Upper lobe of left lung (tissue), 6 donors: ENCODE measurements at regions not wholly inside any gene's neighbourhood (a gene's known extent, or its start where the extent isn't known, plus 50 kb on each side); places are given as distances from the start of the nearest gene placed in this dataset.

Experiments
- ATAC-seq, 2 donors: fragments of 200-7000 bp; cut with Tn5 transposase; one replicate each; pipeline ENCODE4 v1.9.1; 2022; ENCODE audit warnings: mild to moderate bottlenecking in 2 of 2, moderate library complexity in 2 of 2; ENCODE audit not compliant: low FRiP score in 2 of 2
- DNase-seq, 2 donors: peaks; one replicate each; pipeline ENCODE4 v3.0.0-alpha.2; 2019 to 2020
- H3K27ac ChIP-seq, 4 donors: fragments of 200-600 bp; sonication (generic); one replicate each; pipeline ENCODE4 v1.5.1; 2016 to 2019
- H3K27me3 ChIP-seq, 4 donors: fragments of 200-600 bp; sonication (generic); one replicate each; pipeline ENCODE4 v1.5.1; 2017 to 2019
- H3K36me3 ChIP-seq, 4 donors: fragments of 200-600 bp; sonication (generic); one replicate each; pipeline ENCODE4 v1.5.1; 2016 to 2019
- H3K4me1 ChIP-seq, 4 donors: fragments of 200-600 bp; sonication (generic); one replicate each; pipeline ENCODE4 v1.5.1; 2018 to 2019
- H3K4me3 ChIP-seq, 4 donors: fragments of 200-600 bp; sonication (generic); one replicate each; pipeline ENCODE4 v1.5.1; 2017 to 2019; ENCODE audit warnings: mild to moderate bottlenecking in 2 of 4, moderate library complexity in 1 of 4
- H3K9me3 ChIP-seq, 4 donors: fragments of 200-600 bp; sonication (generic); one replicate each; pipeline ENCODE4 v1.5.1; 2018 to 2019
- EP300 ChIP-seq, 4 donors: sonication (generic); formaldehyde crosslinking; IDR thresholded peaks; one replicate each; pipeline ENCODE4 v1.5.1; 2017; ENCODE audit warnings: antibody characterized with exemption in 4 of 4, control low read depth in 2 of 4
- POLR2A ChIP-seq, 4 donors: fragments of 450-650 bp; IDR thresholded peaks; one replicate each; pipeline ENCODE4 v1.5.1; 2016 to 2017; ENCODE audit warnings: antibody characterized with exemption in 4 of 4, mild to moderate bottlenecking in 2 of 4
- POLR2AphosphoS5 ChIP-seq, 2 donors: sonication (generic); formaldehyde crosslinking; IDR thresholded peaks; one replicate each; pipeline ENCODE4 v1.5.1; 2017; ENCODE audit warnings: antibody characterized with exemption in 2 of 2
- WGBS, 2 donors: methylation state at CpG; one replicate each; pipeline ENCODE4 v1.1.5; 2017 to 2018; 5-methylcytosine and 5-hydroxymethylcytosine counted together
- TF ChIP-seq, protein P1 (sequence below), 6 experiments: fragments of 450-650 bp in 4 of 6; fragments of 200-600 bp in 2 of 6; sonication (generic) in 2 of 6; IDR thresholded peaks; one replicate each; pipeline ENCODE4 v1.5.1; 2016 to 2019; ENCODE audit warnings: antibody characterized with exemption in 6 of 6
- donor health status: DM: no; HTN: no; CAD: no; lungs with moderate emphysema.
- donor health status: DM: no; HTN: yes; CAD: no; lungs with severe emphysema.

DNA sequence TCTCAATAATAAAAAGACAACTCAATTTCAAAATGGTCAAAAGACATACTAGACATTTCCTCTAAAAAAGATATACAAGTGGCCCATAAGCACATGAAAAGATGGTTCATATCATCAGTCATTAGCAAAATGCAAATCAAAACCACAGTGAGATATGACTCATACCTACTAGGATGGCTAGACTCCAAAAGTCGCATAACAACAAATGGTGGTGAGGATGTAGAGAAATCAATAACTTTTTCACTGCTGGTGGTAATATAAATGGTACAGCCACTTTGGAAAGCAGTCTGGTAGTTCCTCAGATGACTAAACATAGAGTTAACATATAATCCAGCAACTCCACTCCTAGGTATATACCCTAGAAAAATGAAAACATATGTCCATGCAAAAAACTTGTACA lies 242.3 kb upstream of the NOL4 start:
- no peak overlapping the region for H3K27ac ChIP-seq
- H3K27me3 ChIP-seq = no peaks in the 10 kb centered on the region
- WGBS, 2 donors = 84% methylated on average over 1 of the region's 1 CpG
- no peak for DNase-seq
- no peak overlapping the region for H3K4me3 ChIP-seq
- no peaks in the 10 kb centered on the region for H3K36me3 ChIP-seq
- H3K4me1 ChIP-seq = no peaks in the 10 kb centered on the region
- TF ChIP-seq POLR2AphosphoS5 (IDR thresholded peaks at IDR 0.05) (no peak), POLR2A (IDR thresholded peaks at IDR 0.05) (no peak), EP300 (IDR thresholded peaks at IDR 0.05) (no peak)
- TF ChIP-seq, protein P1, sequence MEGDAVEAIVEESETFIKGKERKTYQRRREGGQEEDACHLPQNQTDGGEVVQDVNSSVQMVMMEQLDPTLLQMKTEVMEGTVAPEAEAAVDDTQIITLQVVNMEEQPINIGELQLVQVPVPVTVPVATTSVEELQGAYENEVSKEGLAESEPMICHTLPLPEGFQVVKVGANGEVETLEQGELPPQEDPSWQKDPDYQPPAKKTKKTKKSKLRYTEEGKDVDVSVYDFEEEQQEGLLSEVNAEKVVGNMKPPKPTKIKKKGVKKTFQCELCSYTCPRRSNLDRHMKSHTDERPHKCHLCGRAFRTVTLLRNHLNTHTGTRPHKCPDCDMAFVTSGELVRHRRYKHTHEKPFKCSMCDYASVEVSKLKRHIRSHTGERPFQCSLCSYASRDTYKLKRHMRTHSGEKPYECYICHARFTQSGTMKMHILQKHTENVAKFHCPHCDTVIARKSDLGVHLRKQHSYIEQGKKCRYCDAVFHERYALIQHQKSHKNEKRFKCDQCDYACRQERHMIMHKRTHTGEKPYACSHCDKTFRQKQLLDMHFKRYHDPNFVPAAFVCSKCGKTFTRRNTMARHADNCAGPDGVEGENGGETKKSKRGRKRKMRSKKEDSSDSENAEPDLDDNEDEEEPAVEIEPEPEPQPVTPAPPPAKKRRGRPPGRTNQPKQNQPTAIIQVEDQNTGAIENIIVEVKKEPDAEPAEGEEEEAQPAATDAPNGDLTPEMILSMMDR (IDR thresholded peaks at IDR 0.05) = no peak
- no peaks in the 10 kb centered on the region for H3K9me3 ChIP-seq
- no peak for ATAC-seq

DNA sequence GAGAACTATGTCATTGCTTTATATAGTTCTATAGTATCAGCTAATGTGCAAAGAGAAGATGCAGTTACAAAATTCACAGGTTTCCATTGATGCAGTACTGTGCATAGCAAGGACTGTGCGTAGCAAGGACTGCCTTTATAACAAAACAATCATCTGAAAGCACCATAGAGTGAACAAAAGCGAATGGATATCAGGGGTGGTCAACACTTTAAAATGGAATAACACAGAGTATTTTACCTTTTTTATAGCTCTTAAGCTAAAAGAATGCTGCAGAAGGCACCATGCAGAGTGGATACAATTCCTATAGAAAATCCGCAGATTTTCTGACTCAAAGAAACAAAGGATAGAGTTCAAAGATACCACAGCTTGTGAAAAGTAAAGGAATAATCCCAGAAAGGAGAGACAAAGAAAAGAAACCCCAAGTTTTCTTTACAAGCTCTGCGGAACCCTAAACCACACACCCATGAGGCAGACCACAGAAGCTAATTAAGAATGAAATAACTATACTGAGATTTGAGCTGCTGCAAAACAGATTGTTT lies 229.9 kb upstream of the DTNA start:
- Histone ChIP-seq H3K4me1 (no peaks in the 10 kb centered on the region), H3K27ac (no peak overlapping the region), H3K36me3 (no peaks in the 10 kb centered on the region), H3K27me3 (no peaks in the 10 kb centered on the region), H3K4me3 (no peak overlapping the region), H3K9me3 (no peaks in the 10 kb centered on the region)
- DNase-seq = no peak
- TF ChIP-seq, protein P1 (IDR thresholded peaks at IDR 0.05) = no peak
- TF ChIP-seq POLR2A (IDR thresholded peaks at IDR 0.05) (no peak), POLR2AphosphoS5 (IDR thresholded peaks at IDR 0.05) (no peak), EP300 (IDR thresholded peaks at IDR 0.05) (no peak)
- WGBS, 2 donors = 60 to 64% methylated on average over 4 of the region's 4 CpGs
- ATAC-seq = no peak

DNA sequence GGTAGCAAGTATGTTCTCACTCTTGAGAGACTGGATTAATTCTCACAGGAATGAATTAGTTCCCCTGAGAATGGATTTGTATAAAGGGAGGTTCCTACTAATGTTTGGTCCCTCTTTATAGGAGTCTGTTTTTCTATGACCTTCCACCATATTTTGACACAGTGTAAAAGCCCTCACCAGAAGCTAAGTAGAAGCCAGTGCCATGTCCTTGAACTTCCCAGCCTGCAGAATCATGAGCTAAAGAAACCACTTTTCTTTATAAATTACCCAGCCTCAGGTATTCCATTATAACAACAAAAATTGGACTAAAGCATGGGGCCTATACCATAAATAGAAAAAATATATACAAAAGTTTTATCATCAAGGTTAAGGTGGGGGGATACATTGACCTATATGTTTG lies 227.9 kb upstream of the DTNA start:
- Histone ChIP-seq H3K4me3 (no peak overlapping the region), H3K27me3 (no peaks in the 10 kb centered on the region), H3K9me3 (no peaks in the 10 kb centered on the region), H3K27ac (no peak overlapping the region), H3K4me1 (no peaks in the 10 kb centered on the region), H3K36me3 (no peaks in the 10 kb centered on the region)
- DNase-seq (no peak), ATAC-seq (no peak)
- no peak for TF ChIP-seq POLR2A (IDR thresholded peaks at IDR 0.05)
- TF ChIP-seq POLR2AphosphoS5 (IDR thresholded peaks at IDR 0.05) = no peak
- TF ChIP-seq EP300 (IDR thresholded peaks at IDR 0.05) = no peak
- TF ChIP-seq, protein P1 (IDR thresholded peaks at IDR 0.05) = no peak

DNA sequence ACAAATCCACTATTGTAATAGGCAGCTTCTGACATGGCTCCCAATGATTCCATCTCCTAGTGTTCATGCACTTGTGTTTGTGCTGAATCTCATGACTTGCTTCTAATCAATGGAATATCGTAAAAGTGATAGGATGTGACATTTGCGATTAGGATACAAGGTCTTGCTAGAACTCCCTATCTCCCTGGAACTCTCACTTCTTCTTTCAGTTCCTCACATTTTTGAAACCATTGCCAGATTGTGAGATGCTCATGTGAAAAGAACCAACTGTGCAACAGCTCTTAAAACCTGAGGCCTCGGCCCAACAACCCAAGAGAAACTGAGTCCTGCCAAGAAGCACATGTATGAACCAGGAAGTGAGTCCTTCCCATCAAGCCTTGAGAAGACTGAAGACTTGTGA lies 226.9 kb upstream of the DTNA start:
- Histone ChIP-seq H3K4me3 (no peak overlapping the region), H3K27ac (no peak overlapping the region), H3K9me3 (no peaks in the 10 kb centered on the region), H3K4me1 (no peaks in the 10 kb centered on the region), H3K36me3 (no peaks in the 10 kb centered on the region), H3K27me3 (no peaks in the 10 kb centered on the region)
- 80 to 89% methylated on average over 3 of the region's 3 CpGs for WGBS, 2 donors
- TF ChIP-seq POLR2A (IDR thresholded peaks at IDR 0.05) (no peak), EP300 (IDR thresholded peaks at IDR 0.05) (no peak), POLR2AphosphoS5 (IDR thresholded peaks at IDR 0.05) (no peak)
- TF ChIP-seq, protein P1 (IDR thresholded peaks at IDR 0.05) = no peak
- DNase-seq (no peak), ATAC-seq (no peak)

DNA sequence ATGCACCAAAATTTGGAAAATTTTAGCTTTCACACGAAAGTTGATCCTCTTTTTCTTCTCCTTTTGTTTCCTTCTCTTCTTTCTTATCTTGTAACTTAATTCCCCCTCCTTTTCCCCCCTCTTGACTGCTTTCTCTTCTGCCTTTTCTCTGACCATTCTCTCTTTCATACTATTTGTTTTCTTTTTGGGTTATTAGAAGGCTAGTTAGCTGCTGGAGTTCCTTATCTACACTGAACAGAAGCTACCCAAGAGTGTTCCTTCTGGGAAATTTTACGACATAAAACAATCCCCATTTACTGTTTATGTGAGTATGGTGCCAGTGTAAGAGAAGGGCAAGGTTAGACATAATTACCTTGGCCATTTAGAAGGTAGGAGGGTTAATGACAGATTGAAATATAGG lies 218.4 kb upstream of the DTNA start:
- DNase-seq (no peak), ATAC-seq (no peak)
- H3K4me3 ChIP-seq = no peak overlapping the region
- WGBS, 2 donors = 42 to 49% methylated on average over 2 of the region's 2 CpGs
- H3K36me3 ChIP-seq = no peaks in the 10 kb centered on the region
- TF ChIP-seq POLR2A (IDR thresholded peaks at IDR 0.05) (no peak), POLR2AphosphoS5 (IDR thresholded peaks at IDR 0.05) (no peak), EP300 (IDR thresholded peaks at IDR 0.05) (no peak)
- TF ChIP-seq, protein P1 (IDR thresholded peaks at IDR 0.05) = no peak
- H3K4me1 ChIP-seq = peaks cover 0 to 19% (median 0%) of the 10 kb centered on the region in 4 donors
- H3K27ac ChIP-seq = no peak overlapping the region
- H3K27me3 ChIP-seq = peaks cover 0 to 5% (median 0%) of the 10 kb centered on the region in 4 donors
- no peaks in the 10 kb centered on the region for H3K9me3 ChIP-seq
